Pancreas (tissue), 10 donors: ENCODE measurements at regions not wholly inside any gene's neighbourhood (a gene's known extent, or its start where the extent isn't known, plus 50 kb on each side); places are given as distances from the start of the nearest gene placed in this dataset.

ENCODE experiments used
- ATAC-seq, 4 donors: fragments of 200-7000 bp; cut with Tn5 transposase; one replicate each; pipeline versions ENCODE4 v1.8.0 to v1.9.1; 2020; ENCODE audit warnings: mild to moderate bottlenecking in 4 of 4, moderate library complexity in 4 of 4
- DNase-seq, 6 donors: peaks; one replicate each; pipeline ENCODE4 v3.0.0-alpha.2; 2020
- FAIRE-seq: peaks from 2 replicates; lab custom pipeline; 2012; peaks lifted over from hg19 to GRCh38; lab: Jason Lieb, UNC
- H3K27ac ChIP-seq, 4 donors: fragments of 200-600 bp; sonication (generic); 1 replicate in 3 of 4; 2 replicates in 1 of 4; pipeline versions ENCODE4 v1.5.0 to v1.8.0; 2020
- H3K27me3 ChIP-seq, 4 donors: fragments of 200-600 bp; one replicate each; pipeline ENCODE4 v1.8.0; 2021
- H3K36me3 ChIP-seq, 3 donors: fragments of 200-600 bp; sonication (generic) in 1 of 3; one replicate each; pipeline versions ENCODE4 v1.5.0 to v1.8.0; 2020 to 2021
- H3K4me1 ChIP-seq, 3 donors: fragments of 200-600 bp; one replicate each; pipeline ENCODE4 v1.8.0; 2021
- H3K4me3 ChIP-seq, 4 donors: fragments of 200-600 bp; sonication (generic) in 2 of 4; one replicate each; pipeline versions ENCODE4 v1.5.0 to v1.8.0; 2020 to 2021
- H3K9me3 ChIP-seq, 4 donors: fragments of 200-600 bp; one replicate each; pipeline ENCODE4 v1.8.0; 2021
- WGBS, 2 donors: extraction: QIAGEN DNeasy Blood & Tissue Kit; methylation state at CpG; one replicate each; pipeline ENCODE4 v1.1.7; 2013; 5-methylcytosine and 5-hydroxymethylcytosine counted together
- intact Hi-C, 3 donors: fragments of 100-400 bp; cut with DNase I; formaldehyde crosslinking; loops; one replicate each; pipeline versions ENCODE4 v1.11.1 to v1.14.2; 2022
- TF ChIP-seq, protein P1 (sequence below), 4 donors: fragments of 200-600 bp; sonication (generic) in 3 of 4; IDR thresholded peaks; one replicate each; pipeline versions ENCODE4 v1.5.0 to v1.8.0; 2021; ENCODE audit warnings: antibody characterized with exemption in 4 of 4
- donor health status: healthy with polysubstance abuse.
- donor health status: DM: no; HTN: no; CAD: no; lungs with moderate emphysema.
- donor health status: DM: no; HTN: no; CAD: no.
- donor health status: control.
- donor health status: control.
- donor health status: Bipolar disorder and iron deficiency.
- donor health status: DM: yes; HTN: yes; CAD: no.
- donor health status: DM: no; HTN: no; CAD: no.
- donor health status: DM: no; HTN: no; CAD: no.
- donor health status: DM: yes; HTN: yes; CAD: no.

DNA sequence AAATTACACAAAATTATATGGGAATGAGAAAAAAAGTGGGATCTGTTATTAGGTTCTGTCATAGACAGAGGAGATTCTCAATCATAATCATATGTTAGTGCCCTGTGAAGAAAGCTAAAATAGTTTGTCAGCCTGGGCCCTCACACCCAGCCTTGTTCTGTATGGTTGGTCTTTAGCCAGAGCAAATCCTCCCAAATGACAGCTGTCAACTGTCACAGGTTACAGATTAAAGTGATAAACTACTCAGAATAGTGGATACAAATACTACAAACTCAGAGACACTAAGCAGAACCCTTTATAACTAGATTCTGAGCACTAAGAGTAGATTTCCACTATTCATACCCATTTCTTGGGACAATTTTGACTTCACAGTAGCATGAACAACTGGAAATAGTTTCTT lies 405.0 kb upstream of the MEF2C start:
- Histone ChIP-seq H3K36me3 (no peaks in the 10 kb centered on the region), H3K27me3 (no peaks in the 10 kb centered on the region), H3K4me3 (no peak overlapping the region), H3K27ac (no peak overlapping the region), H3K4me1 (no peaks in the 10 kb centered on the region), H3K9me3 (no peaks in the 10 kb centered on the region)
- TF ChIP-seq, protein P1, sequence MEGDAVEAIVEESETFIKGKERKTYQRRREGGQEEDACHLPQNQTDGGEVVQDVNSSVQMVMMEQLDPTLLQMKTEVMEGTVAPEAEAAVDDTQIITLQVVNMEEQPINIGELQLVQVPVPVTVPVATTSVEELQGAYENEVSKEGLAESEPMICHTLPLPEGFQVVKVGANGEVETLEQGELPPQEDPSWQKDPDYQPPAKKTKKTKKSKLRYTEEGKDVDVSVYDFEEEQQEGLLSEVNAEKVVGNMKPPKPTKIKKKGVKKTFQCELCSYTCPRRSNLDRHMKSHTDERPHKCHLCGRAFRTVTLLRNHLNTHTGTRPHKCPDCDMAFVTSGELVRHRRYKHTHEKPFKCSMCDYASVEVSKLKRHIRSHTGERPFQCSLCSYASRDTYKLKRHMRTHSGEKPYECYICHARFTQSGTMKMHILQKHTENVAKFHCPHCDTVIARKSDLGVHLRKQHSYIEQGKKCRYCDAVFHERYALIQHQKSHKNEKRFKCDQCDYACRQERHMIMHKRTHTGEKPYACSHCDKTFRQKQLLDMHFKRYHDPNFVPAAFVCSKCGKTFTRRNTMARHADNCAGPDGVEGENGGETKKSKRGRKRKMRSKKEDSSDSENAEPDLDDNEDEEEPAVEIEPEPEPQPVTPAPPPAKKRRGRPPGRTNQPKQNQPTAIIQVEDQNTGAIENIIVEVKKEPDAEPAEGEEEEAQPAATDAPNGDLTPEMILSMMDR (IDR thresholded peaks at IDR 0.05) = no peak
- intact Hi-C loops = no loop called here
- no peak for DNase-seq
- no peak for FAIRE-seq
- ATAC-seq = no peak

- Histone ChIP-seq H3K9me3 (no peaks in the 10 kb centered on the region), H3K27me3 (no peaks in the 10 kb centered on the region), H3K4me3 (no peak overlapping the region), H3K36me3 (no peaks in the 10 kb centered on the region), H3K4me1 (no peaks in the 10 kb centered on the region), H3K27ac (no peak overlapping the region)
- TF ChIP-seq, protein P1 (IDR thresholded peaks at IDR 0.05) = no peak
- DNase-seq (no peak), FAIRE-seq (no peak), ATAC-seq (no peak)
- intact Hi-C loops = no loop called here
- 88 to 95% methylated on average over 3 of the region's 3 CpGs for WGBS, 2 donors
Measured at GRCh38 chr5:89286320-89286719, 403.3 kb upstream of the MEF2C start.

GRCh38 chr5:89283728-89284493 lies 400.9 kb upstream of the MEF2C start:
- FAIRE-seq = no peak
- intact Hi-C loops = no loop called here
- H3K27me3 ChIP-seq = no peaks in the 10 kb centered on the region
- no peak overlapping the region for H3K4me3 ChIP-seq
- no peak for ATAC-seq
- no peaks in the 10 kb centered on the region for H3K36me3 ChIP-seq
- WGBS, 2 donors = 86 to 91% methylated on average over 3 of the region's 3 CpGs
- no peaks in the 10 kb centered on the region for H3K4me1 ChIP-seq
- no peaks in the 10 kb centered on the region for H3K9me3 ChIP-seq
- H3K27ac ChIP-seq = no peak overlapping the region
- no peak for DNase-seq
- TF ChIP-seq, protein P1 (IDR thresholded peaks at IDR 0.05) = no peak

DNA sequence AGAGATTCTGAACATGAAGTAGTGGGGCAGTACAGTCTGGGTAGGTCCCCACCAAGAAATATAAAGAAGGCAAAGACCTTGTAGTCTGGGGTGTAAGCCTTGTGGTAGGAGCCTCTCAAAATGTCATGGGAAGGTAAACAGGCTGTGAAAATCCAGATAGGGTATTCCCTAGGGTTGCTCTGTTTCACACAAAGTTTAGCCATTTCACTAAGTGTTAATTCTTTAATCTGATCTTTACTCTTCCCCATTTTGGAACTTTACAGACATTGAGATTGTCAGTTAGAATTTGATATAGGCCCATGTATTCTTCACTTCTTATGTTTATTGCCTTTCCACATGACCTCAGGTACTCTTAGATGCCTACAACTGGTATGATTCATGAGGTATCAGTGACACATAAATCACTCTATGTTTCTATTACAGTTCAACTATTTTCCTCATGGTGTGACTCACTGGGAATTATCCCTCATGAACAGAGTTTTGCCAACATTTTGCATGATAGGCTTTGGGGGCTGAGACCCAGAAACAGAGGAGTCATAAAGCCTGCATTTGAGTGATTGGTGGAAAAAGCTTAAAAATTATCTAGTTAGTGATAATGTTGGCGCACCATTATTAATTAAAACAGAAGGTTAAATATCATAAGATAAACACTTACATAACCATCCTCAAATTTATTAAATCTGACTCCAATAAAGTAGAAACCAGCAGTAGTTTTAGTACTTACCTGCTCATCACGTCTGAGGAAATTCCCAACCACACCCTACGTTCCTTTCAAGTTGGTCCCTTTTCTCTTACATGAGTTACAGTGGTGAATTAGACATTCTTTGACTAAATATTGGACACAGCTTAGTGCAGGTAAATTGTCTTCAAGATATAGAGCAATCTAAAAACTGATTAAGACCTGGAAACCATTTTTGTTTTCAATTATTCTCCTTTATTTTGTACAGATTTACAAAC lies 399.8 kb upstream of the MEF2C start:
- 85 to 90% methylated on average over 3 of the region's 3 CpGs for WGBS, 2 donors
- no peaks in the 10 kb centered on the region for H3K9me3 ChIP-seq
- ATAC-seq (no peak), FAIRE-seq (no peak), DNase-seq (no peak)
- H3K27ac ChIP-seq = no peak overlapping the region
- H3K27me3 ChIP-seq = no peaks in the 10 kb centered on the region
- intact Hi-C loops = no loop called here
- no peaks in the 10 kb centered on the region for H3K4me1 ChIP-seq
- H3K4me3 ChIP-seq = no peak overlapping the region
- TF ChIP-seq, protein P1 (IDR thresholded peaks at IDR 0.05) = no peak
- no peaks in the 10 kb centered on the region for H3K36me3 ChIP-seq
